A549 (cell line): ENCODE measurements at regions not wholly inside any gene's neighbourhood (a gene's known extent, or its start where the extent isn't known, plus 50 kb on each side); places are given as distances from the start of the nearest gene placed in this dataset.

Experiments
- ATAC-seq, 2 experiments: fragments of 200-7000 bp in 1 of 2; fragments of >200 bp in 1 of 2; cut with Nextera tagmentation in 1 of 2; cut with Tn5 transposase in 1 of 2; 3 replicates each; pipeline versions ENCODE4 v1.8.0 to v1.9.1; 2018 to 2020; ENCODE audit warnings: mild to moderate bottlenecking in 1 of 2, moderate library complexity in 1 of 2
- CTCF ChIA-PET: fragments of 300-600 bp; sonication (Branson Sonifier 250); formaldehyde crosslinking; extraction: SDS; loops from one replicate; lab custom pipeline; 2021; ENCODE audit warnings: antibody characterized with exemption, inconsistent platforms; lab: Yijun Ruan, JAX
- POLR2A ChIA-PET: fragments of 350-600 bp; formaldehyde crosslinking; extraction: SDS; loops from one replicate; lab custom pipeline; 2021; ENCODE audit warnings: antibody characterized with exemption, inconsistent platforms; lab: Yijun Ruan, JAX
- DNase-seq, 2 experiments: peaks; one replicate each; pipeline versions ENCODE4 v3.0.0 to v3.0.0-alpha.2; 2011 to 2016; ENCODE audit warnings: low read depth in 1 of 2, low spot score in 1 of 2
- FAIRE-seq: peaks from 2 replicates; lab custom pipeline; 2011; peaks lifted over from hg19 to GRCh38; lab: Jason Lieb, UNC
- H3K27ac ChIP-seq, 2 experiments: fragments of >200 bp; sonication (Bioruptor Twin); formaldehyde crosslinking; 3 replicates each; pipeline ENCODE4 v1.5.1; 2016 to 2017
- H3K4me1 ChIP-seq: fragments of >200 bp; sonication (Bioruptor Twin); formaldehyde crosslinking; 3 replicates; pipeline ENCODE4 v1.6.1; 2016
- H3K4me2 ChIP-seq: fragments of >200 bp; sonication (Bioruptor Twin); formaldehyde crosslinking; 3 replicates; pipeline ENCODE4 v1.6.1; 2016
- H3K4me3 ChIP-seq: fragments of >200 bp; sonication (Bioruptor Twin); formaldehyde crosslinking; 3 replicates; pipeline ENCODE4 v1.5.1; 2016
- H3K9me3 ChIP-seq: fragments of >200 bp; sonication (Bioruptor Twin); formaldehyde crosslinking; 3 replicates; pipeline ENCODE4 v1.6.1; 2016
- CEBPB ChIP-seq, 2 experiments: fragments of >200 bp in 1 of 2; sonication (Bioruptor Twin) in 1 of 2; formaldehyde crosslinking in 1 of 2; IDR thresholded peaks; 2 replicates each; pipeline ENCODE4 v1.6.1; 2012 to 2016
- EP300 ChIP-seq, 2 experiments: fragments of >200 bp; sonication (Bioruptor Twin); formaldehyde crosslinking; IDR thresholded peaks; 2 replicates in 1 of 2; 3 replicates in 1 of 2; pipeline ENCODE4 v1.6.1; 2016 to 2017
- ESRRA ChIP-seq: fragments of 150-350 bp; IDR thresholded peaks from 2 replicates; pipeline ENCODE4 v1.6.1; 2014; ENCODE audit warnings: mild to moderate bottlenecking, low read length, borderline replicate concordance
- FOSB ChIP-seq: fragments of 250-450 bp; sonication (Bioruptor Pico); IDR thresholded peaks from 2 replicates; pipeline ENCODE4 v1.5.0; 2020; ENCODE audit warnings: mild to moderate bottlenecking, moderate library complexity
- FOSL2 ChIP-seq, 2 experiments: fragments of 450-650 bp in 1 of 2; fragments of >200 bp in 1 of 2; sonication (Bioruptor Twin) in 1 of 2; formaldehyde crosslinking; IDR thresholded peaks; 2 replicates each; pipeline versions ENCODE4 v1.5.0 to v1.6.1; 2016 to 2020; ENCODE audit warnings: mild to moderate bottlenecking in 1 of 2, moderate library complexity in 1 of 2
- GATA3 ChIP-seq: IDR thresholded peaks from 2 replicates; pipeline ENCODE4 v1.6.1; 2012; ENCODE audit warnings: borderline replicate concordance
- JUN ChIP-seq, 2 experiments: fragments of >200 bp; sonication (Bioruptor Twin); formaldehyde crosslinking; IDR thresholded peaks; 2 replicates in 1 of 2; 3 replicates in 1 of 2; pipeline ENCODE4 v1.6.1; 2016 to 2017
- JUNB ChIP-seq: fragments of >200 bp; sonication (Bioruptor Twin); formaldehyde crosslinking; IDR thresholded peaks from 2 replicates; pipeline ENCODE4 v1.6.1; 2016
- MAFK ChIP-seq: fragments of 450-650 bp; IDR thresholded peaks from 2 replicates; pipeline ENCODE4 v1.6.1; 2014; ENCODE audit not compliant: partially characterized antibody
- MYC ChIP-seq: IDR thresholded peaks from 2 replicates; pipeline ENCODE4 v1.6.1; 2012; ENCODE audit warnings: mild to moderate bottlenecking, inconsistent platforms, low read length, improper control_type of control experiment, borderline replicate concordance
- NFE2L2 ChIP-seq: fragments of 150-350 bp; conservative IDR thresholded peaks from 2 replicates; pipeline ENCODE4 v1.6.1; 2014; ENCODE audit warnings: low read length
- NR3C1 ChIP-seq: fragments of >200 bp; sonication (Bioruptor Twin); formaldehyde crosslinking; IDR thresholded peaks from 3 replicates; pipeline ENCODE4 v1.6.1; 2017
- PHF8 ChIP-seq: fragments of 200-600 bp; sonication (generic); IDR thresholded peaks from 2 replicates; pipeline ENCODE4 v1.6.1; 2016; ENCODE audit warnings: low read depth, mild to moderate bottlenecking, antibody characterized with exemption, moderate library complexity, borderline replicate concordance
- POLR2A ChIP-seq: IDR thresholded peaks from 2 replicates; pipeline ENCODE4 v1.6.1; 2012; ENCODE audit warnings: mild to moderate bottlenecking, low read length
- POLR2AphosphoS2 ChIP-seq: conservative IDR thresholded peaks from 2 replicates; pipeline ENCODE4 v1.6.1; 2012; ENCODE audit warnings: low read length, improper control_type of control experiment, inconsistent platforms
- RAD21 ChIP-seq, 2 experiments: fragments of >200 bp in 1 of 2; sonication (Bioruptor Twin) in 1 of 2; formaldehyde crosslinking in 1 of 2; IDR thresholded peaks in 1 of 2; conservative IDR thresholded peaks in 1 of 2; 2 replicates in 1 of 2; 3 replicates in 1 of 2; pipeline ENCODE4 v1.6.1; 2012 to 2018; ENCODE audit warnings: inconsistent platforms in 1 of 2
- RCOR1 ChIP-seq: fragments of 150-350 bp; IDR thresholded peaks from 2 replicates; pipeline ENCODE4 v1.6.1; 2014; ENCODE audit warnings: antibody characterized with exemption, low read length, low read depth
- SMC3 ChIP-seq: fragments of >200 bp; sonication (Bioruptor Twin); formaldehyde crosslinking; IDR thresholded peaks from 3 replicates; pipeline ENCODE4 v1.6.1; 2018; ENCODE audit warnings: inconsistent platforms
- TFCP2L1 ChIP-seq: fragments of 250-450 bp; sonication (Bioruptor Pico); IDR thresholded peaks from 2 replicates; pipeline ENCODE4 v1.5.0; 2021; ENCODE audit warnings: mild to moderate bottlenecking
- TP53 ChIP-seq: fragments of 250-450 bp; sonication (Bioruptor Pico); IDR thresholded peaks from 2 replicates; pipeline ENCODE4 v1.5.0; 2021; ENCODE audit warnings: mild to moderate bottlenecking, moderate library complexity
- ZC3H11A ChIP-seq: fragments of 450-650 bp; IDR thresholded peaks from 2 replicates; pipeline ENCODE4 v1.6.1; 2014; ENCODE audit warnings: antibody characterized with exemption, mild to moderate bottlenecking
- WGBS: methylation state at CpG from one replicate; pipeline ENCODE4 v1.1.6; 2017; ENCODE audit errors: missing lambda C conversion rate; 5-methylcytosine and 5-hydroxymethylcytosine counted together
- TF ChIP-seq, protein P1 (sequence below): IDR thresholded peaks from 2 replicates; pipeline ENCODE4 v1.6.1; 2012
- TF ChIP-seq, protein P2 (sequence below): fragments of 250-450 bp; sonication (Bioruptor Pico); IDR thresholded peaks from 2 replicates; pipeline ENCODE4 v1.5.0; 2021; ENCODE audit warnings: mild to moderate bottlenecking, moderate library complexity, borderline replicate concordance
- TF ChIP-seq, protein P3 (sequence below): fragments of 200-600 bp; sonication (generic); IDR thresholded peaks from 2 replicates; pipeline ENCODE4 v1.6.1; 2016; ENCODE audit warnings: antibody characterized with exemption, mild to moderate bottlenecking, moderate library complexity
- TF ChIP-seq, protein P4 (sequence below): fragments of >200 bp; sonication (Bioruptor Twin); formaldehyde crosslinking; IDR thresholded peaks from 3 replicates; pipeline ENCODE4 v1.6.1; 2016
- TF ChIP-seq, protein P5 (sequence below): IDR thresholded peaks from 2 replicates; pipeline ENCODE4 v1.6.1; 2012

DNA sequence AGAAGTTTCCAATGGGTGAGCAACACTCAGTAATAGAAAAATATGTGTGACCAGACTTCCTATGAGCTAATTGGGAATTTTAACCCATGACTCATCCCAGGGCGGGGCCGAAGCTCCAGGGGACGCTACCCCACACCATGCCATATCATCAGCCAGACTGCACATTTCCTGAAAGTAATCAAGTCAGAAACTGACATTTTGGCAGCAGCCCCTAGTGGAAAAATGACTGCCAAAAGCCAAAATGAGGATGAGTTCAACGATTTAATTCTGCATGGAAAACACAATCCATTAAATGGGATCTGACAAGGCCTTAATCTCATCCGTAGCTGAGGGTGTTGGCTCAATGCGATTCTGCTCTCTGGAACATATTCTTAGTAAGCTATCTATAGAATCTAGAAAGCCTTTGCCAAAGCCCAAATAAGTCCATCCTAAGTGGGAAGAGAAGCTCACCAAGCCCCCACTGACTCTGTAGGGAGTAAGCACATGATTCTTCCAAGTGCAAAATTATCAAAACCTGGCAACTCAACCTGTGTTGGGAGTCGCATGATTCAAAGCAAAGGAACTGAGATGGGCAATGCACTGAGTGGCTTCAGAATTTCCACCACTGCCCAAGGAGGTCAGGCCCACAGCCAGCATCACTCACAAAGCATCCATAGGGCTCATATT, 93.1 kb upstream of the PDE1C start:
- Histone ChIP-seq H3K4me3 (no peak overlapping the region), H3K4me1 (peaks cover 30% of the 10 kb centered on the region), H3K4me2 (peak overlapping the region; percentile 45), H3K27ac (peak overlapping the region; percentile 74 to 85), H3K9me3 (no peaks in the 10 kb centered on the region)
- no peak for FAIRE-seq
- ChIA-PET POLR2A (no interaction called here), CTCF (interaction anchor here (0.8 to 7.1 kb wide), 7 partner anchors 7 to 349 kb away, joined by 3 to 30 read pairs (median 5); no protein-coding TSS in a partner anchor)
- DNase-seq: peak; percentile 54 to 86
- TF ChIP-seq, protein P1, sequence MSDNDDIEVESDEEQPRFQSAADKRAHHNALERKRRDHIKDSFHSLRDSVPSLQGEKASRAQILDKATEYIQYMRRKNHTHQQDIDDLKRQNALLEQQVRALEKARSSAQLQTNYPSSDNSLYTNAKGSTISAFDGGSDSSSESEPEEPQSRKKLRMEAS: peak; percentile 71
- TF ChIP-seq GATA3 (peak; percentile 73; the same call in 1 of the 2 replicates), ESRRA (no peak), JUN (IDR thresholded peaks at IDR 0.05) (peak in 1 of 2 experiments; percentile 66; a peak in 2 of 5 replicates), RAD21 (conservative IDR thresholded peaks at IDR 0.05 in 1 of 2, IDR thresholded peaks at IDR 0.05 in 1 of 2) (peak; percentile 6 to 28; a peak in 2 of 5 replicates), TFCP2L1 (CRISPR knock-in tag) (no peak), FOSL2 (IDR thresholded peaks at IDR 0.05) (peak; percentile 66), FOSL2 (CRISPR knock-in tag; IDR thresholded peaks at IDR 0.05) (peak; percentile 91), ZC3H11A (no peak), NFE2L2 (no peak), PHF8 (no peak), RCOR1 (no peak), TP53 (CRISPR knock-in tag) (no peak), MAFK (no peak), MYC (0 out of 2 replicates have a peak, but pooled peaks have one; percentile 29), POLR2A (no peak), JUNB (peak; percentile 61), SMC3 (peak; percentile 27; the same call in 1 of the 3 replicates), NR3C1 (no peak), POLR2AphosphoS2 (no peak), CEBPB (IDR thresholded peaks at IDR 0.05) (peak in 1 of 2 experiments; percentile 46; a peak in 2 of 4 replicates), FOSB (no peak), EP300 (IDR thresholded peaks at IDR 0.05) (peak; percentile 47 to 50; a peak in 2 of 5 replicates)
- TF ChIP-seq, protein P2, sequence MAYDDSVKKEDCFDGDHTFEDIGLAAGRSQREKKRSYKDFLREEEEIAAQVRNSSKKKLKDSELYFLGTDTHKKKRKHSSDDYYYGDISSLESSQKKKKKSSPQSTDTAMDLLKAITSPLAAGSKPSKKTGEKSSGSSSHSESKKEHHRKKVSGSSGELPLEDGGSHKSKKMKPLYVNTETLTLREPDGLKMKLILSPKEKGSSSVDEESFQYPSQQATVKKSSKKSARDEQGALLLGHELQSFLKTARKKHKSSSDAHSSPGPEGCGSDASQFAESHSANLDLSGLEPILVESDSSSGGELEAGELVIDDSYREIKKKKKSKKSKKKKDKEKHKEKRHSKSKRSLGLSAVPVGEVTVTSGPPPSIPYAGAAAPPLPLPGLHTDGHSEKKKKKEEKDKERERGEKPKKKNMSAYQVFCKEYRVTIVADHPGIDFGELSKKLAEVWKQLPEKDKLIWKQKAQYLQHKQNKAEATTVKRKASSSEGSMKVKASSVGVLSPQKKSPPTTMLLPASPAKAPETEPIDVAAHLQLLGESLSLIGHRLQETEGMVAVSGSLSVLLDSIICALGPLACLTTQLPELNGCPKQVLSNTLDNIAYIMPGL (CRISPR knock-in tag): no peak
- TF ChIP-seq, protein P3, sequence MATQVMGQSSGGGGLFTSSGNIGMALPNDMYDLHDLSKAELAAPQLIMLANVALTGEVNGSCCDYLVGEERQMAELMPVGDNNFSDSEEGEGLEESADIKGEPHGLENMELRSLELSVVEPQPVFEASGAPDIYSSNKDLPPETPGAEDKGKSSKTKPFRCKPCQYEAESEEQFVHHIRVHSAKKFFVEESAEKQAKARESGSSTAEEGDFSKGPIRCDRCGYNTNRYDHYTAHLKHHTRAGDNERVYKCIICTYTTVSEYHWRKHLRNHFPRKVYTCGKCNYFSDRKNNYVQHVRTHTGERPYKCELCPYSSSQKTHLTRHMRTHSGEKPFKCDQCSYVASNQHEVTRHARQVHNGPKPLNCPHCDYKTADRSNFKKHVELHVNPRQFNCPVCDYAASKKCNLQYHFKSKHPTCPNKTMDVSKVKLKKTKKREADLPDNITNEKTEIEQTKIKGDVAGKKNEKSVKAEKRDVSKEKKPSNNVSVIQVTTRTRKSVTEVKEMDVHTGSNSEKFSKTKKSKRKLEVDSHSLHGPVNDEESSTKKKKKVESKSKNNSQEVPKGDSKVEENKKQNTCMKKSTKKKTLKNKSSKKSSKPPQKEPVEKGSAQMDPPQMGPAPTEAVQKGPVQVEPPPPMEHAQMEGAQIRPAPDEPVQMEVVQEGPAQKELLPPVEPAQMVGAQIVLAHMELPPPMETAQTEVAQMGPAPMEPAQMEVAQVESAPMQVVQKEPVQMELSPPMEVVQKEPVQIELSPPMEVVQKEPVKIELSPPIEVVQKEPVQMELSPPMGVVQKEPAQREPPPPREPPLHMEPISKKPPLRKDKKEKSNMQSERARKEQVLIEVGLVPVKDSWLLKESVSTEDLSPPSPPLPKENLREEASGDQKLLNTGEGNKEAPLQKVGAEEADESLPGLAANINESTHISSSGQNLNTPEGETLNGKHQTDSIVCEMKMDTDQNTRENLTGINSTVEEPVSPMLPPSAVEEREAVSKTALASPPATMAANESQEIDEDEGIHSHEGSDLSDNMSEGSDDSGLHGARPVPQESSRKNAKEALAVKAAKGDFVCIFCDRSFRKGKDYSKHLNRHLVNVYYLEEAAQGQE: no peak
- TF ChIP-seq, protein P4, sequence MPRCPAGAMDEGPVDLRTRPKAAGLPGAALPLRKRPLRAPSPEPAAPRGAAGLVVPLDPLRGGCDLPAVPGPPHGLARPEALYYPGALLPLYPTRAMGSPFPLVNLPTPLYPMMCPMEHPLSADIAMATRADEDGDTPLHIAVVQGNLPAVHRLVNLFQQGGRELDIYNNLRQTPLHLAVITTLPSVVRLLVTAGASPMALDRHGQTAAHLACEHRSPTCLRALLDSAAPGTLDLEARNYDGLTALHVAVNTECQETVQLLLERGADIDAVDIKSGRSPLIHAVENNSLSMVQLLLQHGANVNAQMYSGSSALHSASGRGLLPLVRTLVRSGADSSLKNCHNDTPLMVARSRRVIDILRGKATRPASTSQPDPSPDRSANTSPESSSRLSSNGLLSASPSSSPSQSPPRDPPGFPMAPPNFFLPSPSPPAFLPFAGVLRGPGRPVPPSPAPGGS: no peak
- TF ChIP-seq, protein P5, sequence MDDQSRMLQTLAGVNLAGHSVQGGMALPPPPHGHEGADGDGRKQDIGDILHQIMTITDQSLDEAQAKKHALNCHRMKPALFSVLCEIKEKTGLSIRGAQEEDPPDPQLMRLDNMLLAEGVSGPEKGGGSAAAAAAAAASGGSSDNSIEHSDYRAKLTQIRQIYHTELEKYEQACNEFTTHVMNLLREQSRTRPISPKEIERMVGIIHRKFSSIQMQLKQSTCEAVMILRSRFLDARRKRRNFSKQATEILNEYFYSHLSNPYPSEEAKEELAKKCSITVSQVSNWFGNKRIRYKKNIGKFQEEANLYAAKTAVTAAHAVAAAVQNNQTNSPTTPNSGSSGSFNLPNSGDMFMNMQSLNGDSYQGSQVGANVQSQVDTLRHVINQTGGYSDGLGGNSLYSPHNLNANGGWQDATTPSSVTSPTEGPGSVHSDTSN: 0 out of 2 replicates have a peak, but pooled peaks have one; percentile 28
- peak; percentile 79 to 89 for ATAC-seq
- 17% methylated on average over 7 of the region's 7 CpGs for WGBS
